GM18519 (cell line): ENCODE measurements at regions not wholly inside any gene's neighbourhood (a gene's known extent, or its start where the extent isn't known, plus 50 kb on each side); places are given as distances from the start of the nearest gene placed in this dataset.

Experiments
- ATAC-seq: cut with Tn5 transposase; IDR thresholded peaks from one replicate; pipeline ENCODE4 v1.9.1; 2021; ENCODE audit warnings: mild to moderate bottlenecking, moderate library complexity; ENCODE audit not compliant: unreplicated experiment, low FRiP score

DNA sequence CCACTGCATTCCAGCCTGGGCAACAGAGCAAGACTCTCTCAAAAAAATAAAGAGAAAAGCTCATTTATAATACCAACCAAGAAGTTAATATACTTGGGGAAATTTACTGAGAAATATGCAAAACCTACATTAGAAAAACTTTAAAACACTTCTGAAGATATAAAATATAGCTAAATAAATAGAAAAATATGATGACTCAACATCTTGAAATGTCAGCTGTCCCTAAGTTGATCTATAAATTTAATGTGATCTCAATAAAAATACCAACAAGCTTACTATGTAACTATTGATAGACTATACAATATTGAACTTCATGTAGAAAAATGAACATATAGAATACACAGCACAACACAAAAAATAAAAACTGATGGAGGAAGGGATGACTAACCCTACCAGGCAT, 87.5 kb upstream of the INTU start:
- ATAC-seq: no peak

DNA sequence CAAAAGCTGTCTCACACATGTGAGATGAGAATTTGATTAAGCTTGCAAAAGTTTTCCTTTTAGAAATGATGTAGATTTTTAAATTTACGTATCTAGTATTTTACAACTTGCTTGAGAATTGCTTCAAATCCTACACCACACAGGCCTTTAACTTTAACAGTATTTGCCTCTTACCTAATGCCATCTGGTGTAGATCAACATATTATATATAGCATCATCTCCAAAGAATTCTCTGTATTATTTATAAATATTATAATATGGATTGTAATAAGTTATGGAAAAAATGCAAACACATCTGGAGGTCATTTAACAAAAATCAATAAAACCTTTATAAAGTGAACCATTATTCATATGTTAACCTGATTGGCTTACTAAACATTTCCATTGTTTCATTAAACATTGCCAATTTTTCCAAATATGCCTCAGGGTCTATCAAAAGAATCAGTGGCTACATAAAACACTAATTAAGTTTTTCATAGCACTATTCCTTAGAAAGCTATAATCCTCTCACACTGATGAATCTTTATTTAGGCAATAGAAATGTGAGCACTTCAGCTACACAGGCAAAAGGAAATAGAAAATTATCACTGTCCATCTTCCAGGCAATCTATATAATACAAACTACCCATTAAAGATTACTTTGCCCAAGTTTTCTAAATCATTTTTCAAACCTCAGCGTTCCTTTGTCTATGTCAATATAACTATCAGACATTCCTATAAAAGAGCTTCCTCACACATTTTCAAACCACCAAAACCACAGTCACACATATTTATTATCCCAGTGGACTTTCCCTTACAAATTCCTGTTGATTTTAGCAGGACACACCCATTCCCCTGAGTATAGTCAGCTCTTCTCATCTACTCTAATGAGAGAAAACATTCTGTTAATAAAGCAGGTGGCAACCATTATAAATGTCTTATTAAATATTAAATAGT, 83.5 kb upstream of the INTU start:
- no peak for ATAC-seq

- ATAC-seq: no peak
These were observed 77.7 kb upstream of the INTU start for GRCh38 chr4:127555106-127555505.

- ATAC-seq: no peak
These were observed 74.7 kb upstream of the INTU start for GRCh38 chr4:127558088-127558487.

- no peak for ATAC-seq
These were observed 74.0 kb upstream of the INTU start for GRCh38 chr4:127558489-127559407.

DNA sequence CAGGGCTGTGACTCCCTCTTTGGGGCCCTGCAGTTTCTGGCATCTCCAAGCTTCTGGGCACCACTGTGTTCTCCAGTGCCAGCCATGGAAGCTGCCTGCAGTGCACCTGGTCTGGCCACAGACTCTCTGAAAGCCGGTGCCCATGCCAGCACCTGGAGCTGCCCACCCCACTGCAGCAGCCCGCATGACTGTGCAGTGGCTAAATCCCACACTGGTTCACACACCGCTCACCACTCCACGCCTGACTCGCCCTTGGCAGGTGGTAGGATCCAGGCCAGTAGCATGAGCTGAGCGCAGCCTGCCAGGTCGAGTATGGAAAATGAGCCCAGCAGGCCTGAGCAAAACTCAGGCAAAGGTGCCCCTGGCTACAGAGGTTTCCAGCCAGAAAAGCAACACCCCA, 72.8 kb upstream of the INTU start:
- no peak for ATAC-seq

GRCh38 chr4:127560755-127561154, 72.0 kb upstream of the INTU start:
- no peak for ATAC-seq

DNA sequence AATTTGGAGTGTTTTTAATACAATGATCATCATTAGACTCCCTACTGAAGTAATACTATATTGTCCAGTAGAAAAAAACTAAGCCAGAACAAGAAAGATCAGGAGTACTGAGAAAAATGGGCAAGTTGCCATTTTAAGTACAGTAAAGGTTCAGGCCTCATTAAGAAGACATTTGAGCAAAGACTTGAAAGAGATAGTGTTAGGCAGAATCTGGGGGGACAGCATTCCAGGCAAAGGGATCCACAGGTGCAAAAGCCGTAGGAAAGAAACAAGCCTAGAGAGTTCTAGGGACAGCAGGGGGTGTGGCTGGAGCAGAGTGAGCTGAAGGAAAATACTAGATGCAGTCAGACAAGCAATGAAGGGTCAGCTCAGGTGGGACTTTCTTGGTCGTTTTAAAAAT, 58.1 kb upstream of the INTU start:
- no peak for ATAC-seq

DNA sequence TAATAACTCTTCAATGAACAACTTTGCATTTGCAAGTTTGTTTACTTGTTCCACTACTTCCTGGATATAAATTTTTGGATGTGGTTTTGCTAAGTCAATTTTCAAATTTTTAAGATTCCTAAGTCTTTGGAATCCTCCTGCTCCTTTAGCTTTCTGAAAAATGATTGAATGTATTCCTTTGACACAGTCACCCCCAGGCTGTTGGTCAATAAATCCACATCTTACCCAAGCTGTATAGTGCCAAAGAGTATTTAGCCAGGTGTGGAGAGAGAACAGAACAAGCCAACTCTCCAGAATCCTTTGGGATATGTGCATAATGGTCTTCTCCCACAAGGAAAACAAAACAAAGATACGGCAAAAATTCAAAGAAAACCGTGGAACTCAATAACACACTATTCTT, 56.9 kb upstream of the INTU start:
- ATAC-seq: no peak

- no peak for ATAC-seq
These were observed 54.3 kb upstream of the INTU start for GRCh38 chr4:127578491-127578890.

GRCh38 chr4:127578967-127579366, 53.8 kb upstream of the INTU start:
- ATAC-seq: no peak

GRCh38 chr4:127579821-127580220, 52.9 kb upstream of the INTU start:
- ATAC-seq: no peak

- no peak for ATAC-seq
These were observed 52.5 kb upstream of the INTU start for GRCh38 chr4:127580300-127580699.

DNA sequence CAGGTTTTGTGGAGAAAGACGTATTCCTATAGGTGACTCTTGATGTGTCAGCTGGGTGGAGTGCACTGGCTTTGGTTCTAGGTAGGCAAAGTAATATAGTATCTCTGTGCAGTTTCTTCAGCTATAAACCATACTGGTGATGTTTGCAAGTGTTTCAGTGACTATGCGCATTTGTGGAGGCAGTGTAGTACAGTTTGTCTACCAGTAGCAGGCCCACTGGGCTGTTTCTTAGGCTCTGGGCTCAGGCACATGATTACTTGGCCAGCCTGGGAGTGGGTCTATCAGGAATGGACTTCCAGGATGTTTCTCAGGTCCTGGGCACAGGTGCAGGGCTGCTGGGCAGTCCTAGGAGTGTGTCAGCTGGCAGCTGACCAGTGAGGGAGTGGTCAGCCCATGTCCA, 51.9 kb upstream of the INTU start:
- ATAC-seq: no peak
